GM12801 (cell line): ENCODE measurements at regions not wholly inside any gene's neighbourhood (a gene's known extent, or its start where the extent isn't known, plus 50 kb on each side); places are given as distances from the start of the nearest gene placed in this dataset.

ENCODE experiments used
- CTCF ChIP-seq: IDR thresholded peaks from one replicate; pipeline ENCODE4 v1.5.1; 2011; ENCODE audit warnings: control low read depth; ENCODE audit not compliant: insufficient read length; ENCODE audit errors: extremely low read depth

DNA sequence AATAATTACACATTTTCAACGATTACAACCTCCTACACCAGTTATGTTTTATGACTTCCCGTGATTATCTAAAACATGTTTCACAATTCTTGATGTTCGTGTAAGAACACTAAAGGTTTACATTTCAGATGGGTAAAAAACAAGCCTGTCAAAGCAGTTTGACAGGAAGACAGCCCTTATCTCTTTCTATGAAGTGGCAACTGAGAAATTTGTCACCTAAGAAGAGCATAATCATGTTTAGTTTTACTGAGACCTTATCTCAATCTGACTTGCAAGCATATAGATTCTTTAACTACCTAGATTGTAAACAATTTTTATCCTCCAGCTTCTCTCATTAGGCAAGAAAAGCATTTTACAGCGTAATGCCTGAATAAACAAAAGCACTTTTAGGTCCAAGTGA is 218.4 kb upstream of the ZBED5 start:
- no peak for TF ChIP-seq CTCF

GRCh38 chr11:11075515-11076171 is 217.8 kb upstream of the ZBED5 start:
- TF ChIP-seq CTCF: no peak

GRCh38 chr11:11074686-11075335 is 217.0 kb upstream of the ZBED5 start:
- no peak for TF ChIP-seq CTCF

DNA sequence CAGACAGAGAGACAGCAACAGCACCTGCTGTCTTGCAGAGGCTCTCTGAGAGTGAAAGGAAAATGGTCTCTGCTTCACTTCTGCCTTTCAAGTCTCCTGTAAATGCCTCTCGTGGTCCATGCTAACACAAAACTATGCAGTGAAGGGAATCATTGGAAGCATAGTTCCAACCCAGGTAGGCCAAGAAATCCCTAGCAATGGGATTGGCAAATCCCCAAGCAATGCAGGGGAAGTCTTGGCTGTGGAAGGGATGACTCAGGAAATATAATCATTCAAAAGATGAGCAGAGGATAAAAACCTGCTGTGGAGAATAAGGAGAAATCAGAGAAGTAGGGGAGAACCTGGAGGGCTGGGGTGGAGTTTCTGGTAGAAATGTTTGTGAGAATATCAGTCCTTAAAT is 216.1 kb upstream of the ZBED5 start:
- TF ChIP-seq CTCF: no peak

DNA sequence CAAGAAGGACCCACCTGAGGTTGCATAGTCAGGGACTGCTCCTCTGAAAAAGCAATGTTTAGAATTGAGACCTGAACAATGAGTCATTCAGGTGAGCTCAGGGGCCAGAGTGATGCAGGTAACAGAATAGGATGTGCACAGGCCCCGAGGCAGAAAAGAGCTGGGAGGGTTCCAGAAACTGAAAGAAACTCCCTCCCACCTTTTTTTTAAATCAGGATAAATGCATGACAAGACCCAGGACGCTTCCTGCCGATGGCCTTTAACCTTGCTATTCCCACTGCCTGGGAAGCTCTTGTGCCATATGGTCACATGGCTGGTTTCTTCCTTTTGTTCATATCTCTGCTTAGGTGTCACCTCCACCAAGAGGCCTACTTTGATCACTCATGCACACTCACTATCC is 214.2 kb upstream of the ZBED5 start:
- TF ChIP-seq CTCF: no peak

- TF ChIP-seq CTCF: no peak
Measured at GRCh38 chr11:11071486-11071885, 213.6 kb upstream of the ZBED5 start.

DNA sequence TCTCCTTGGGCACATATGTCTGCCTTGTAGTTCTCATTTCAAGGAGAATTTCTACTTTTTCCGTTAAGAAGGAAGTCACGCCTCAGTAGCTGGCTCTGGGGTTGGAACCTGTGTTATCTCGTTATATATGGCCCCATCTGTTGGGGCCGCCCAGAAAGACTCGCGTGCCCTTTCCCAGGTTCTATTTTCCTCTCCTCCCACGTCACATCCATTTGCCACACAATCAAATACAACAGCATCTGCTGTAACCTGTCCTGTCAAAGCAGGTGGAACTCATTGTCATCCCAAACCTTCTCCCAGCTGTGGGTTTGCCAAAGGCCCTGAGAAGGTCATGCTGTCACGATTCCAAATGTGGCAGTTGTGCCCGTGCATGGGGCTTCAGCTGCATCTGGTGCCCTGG is 213.1 kb upstream of the ZBED5 start:
- no peak for TF ChIP-seq CTCF
